22Rv1 (cell line): ENCODE measurements at regions not wholly inside any gene's neighbourhood (a gene's known extent, or its start where the extent isn't known, plus 50 kb on each side); places are given as distances from the start of the nearest gene placed in this dataset.
"Not testable (repeated sequence)": the region's sequence is repeated elsewhere in the genome, so short reads cannot be mapped to it uniquely, and the experiment has no call there.

Source experiments
- H3K27ac ChIP-seq: fragments of 450-650 bp; 2 replicates; pipeline ENCODE4 v1.5.1; 2017
- ZFX ChIP-seq: fragments of 450-650 bp; IDR thresholded peaks from 2 replicates; pipeline ENCODE4 v1.6.1; 2017; ENCODE audit warnings: antibody characterized with exemption, borderline replicate concordance
- TF ChIP-seq, protein P1 (sequence below): fragments of 450-650 bp; IDR thresholded peaks from 2 replicates; pipeline ENCODE4 v1.5.1; 2017; ENCODE audit warnings: mild to moderate bottlenecking

DNA sequence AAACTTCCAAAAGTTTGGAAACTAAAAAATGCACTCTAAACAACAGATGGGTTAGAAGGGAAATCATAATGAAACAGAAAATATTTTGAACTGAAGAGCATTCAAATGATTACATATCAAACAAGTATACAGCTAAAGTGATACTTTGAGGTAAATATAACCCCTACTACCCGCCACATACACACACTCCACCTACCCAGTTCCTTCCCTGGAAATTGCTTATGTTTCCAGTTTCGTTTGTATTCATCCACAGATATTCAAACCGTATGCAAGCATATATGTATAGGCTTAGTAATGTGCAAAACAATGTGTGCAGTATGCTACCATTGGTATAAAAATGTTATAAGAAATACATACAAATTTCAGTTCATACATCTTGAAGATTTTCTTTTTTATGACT lies 95.5 kb downstream of the SMIM20 start:
- TF ChIP-seq, protein P1, sequence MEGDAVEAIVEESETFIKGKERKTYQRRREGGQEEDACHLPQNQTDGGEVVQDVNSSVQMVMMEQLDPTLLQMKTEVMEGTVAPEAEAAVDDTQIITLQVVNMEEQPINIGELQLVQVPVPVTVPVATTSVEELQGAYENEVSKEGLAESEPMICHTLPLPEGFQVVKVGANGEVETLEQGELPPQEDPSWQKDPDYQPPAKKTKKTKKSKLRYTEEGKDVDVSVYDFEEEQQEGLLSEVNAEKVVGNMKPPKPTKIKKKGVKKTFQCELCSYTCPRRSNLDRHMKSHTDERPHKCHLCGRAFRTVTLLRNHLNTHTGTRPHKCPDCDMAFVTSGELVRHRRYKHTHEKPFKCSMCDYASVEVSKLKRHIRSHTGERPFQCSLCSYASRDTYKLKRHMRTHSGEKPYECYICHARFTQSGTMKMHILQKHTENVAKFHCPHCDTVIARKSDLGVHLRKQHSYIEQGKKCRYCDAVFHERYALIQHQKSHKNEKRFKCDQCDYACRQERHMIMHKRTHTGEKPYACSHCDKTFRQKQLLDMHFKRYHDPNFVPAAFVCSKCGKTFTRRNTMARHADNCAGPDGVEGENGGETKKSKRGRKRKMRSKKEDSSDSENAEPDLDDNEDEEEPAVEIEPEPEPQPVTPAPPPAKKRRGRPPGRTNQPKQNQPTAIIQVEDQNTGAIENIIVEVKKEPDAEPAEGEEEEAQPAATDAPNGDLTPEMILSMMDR: no peak
- no peak for TF ChIP-seq ZFX
- H3K27ac ChIP-seq: no peak overlapping the region

DNA sequence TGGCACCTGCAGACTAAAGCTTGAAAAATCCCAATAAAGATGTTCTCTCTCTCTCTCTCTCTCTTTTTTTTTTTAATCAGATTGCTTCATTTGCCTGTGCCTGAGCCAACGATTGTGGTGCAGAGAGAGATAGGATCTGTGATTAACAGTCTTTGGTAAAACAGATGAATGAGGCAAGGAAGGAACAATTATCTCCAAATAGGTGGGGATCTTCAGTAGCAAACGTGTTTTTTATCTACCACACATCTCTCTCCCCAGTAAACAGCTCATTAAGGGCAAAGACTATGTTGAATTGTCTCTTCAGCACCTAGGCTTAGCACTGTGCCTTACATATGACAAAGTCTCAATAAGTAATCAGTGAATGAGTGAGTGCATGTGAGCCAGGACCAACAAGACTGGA lies 96.3 kb downstream of the SMIM20 start:
- no peak for TF ChIP-seq ZFX
- TF ChIP-seq, protein P1: no peak

DNA sequence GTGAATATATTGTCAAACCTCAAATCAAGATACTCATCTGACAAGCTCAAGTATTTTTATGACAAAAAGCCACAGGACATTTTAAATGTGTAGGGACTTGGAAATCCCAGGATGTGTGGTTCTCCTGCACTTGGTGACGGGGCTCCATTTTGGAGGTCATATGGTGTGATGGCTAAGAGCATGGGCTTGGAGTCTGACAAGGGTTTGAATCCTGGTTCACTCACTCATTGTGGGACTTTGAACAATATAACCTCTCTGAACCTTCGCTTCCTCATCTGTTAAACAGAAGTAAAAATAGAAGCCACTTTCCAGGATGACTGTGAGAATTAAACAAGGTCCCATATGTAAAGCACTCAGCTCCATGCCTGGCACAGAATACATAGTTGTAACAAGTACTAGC lies 99.6 kb downstream of the SMIM20 start:
- H3K27ac ChIP-seq: no peak overlapping the region
- TF ChIP-seq, protein P1: no peak
- no peak for TF ChIP-seq ZFX

More for the DNA sequence above, 96.3 kb downstream of the SMIM20 start:
- H3K27ac ChIP-seq: no peak overlapping the region

DNA sequence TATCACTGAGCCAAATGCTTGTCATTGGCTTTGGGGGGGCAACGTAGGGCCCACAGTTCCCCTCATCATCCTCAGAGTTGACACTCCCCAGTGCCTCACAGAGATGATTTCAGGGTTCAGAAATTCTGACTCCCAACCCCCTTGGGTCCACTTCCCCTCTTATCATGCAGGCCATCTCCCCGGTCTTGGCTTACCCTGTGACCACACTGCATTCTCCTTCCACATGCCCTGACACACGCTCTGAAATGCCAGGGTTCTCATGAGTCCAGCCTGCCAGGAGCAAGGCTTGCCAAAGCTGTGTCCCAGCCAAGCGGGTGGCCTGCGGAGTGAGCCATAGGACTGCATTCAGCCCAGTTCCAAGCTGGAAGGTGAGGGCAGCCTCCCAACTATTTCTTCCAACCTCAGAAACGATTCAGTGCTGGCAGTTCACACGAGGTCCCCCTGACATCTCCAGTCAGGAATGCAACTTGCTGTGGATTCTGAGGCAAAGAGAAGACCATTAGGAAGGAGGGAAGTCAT lies 101.2 kb downstream of the SMIM20 start:
- H3K27ac ChIP-seq: no peak overlapping the region
- no peak for TF ChIP-seq ZFX
- TF ChIP-seq, protein P1: no peak

DNA sequence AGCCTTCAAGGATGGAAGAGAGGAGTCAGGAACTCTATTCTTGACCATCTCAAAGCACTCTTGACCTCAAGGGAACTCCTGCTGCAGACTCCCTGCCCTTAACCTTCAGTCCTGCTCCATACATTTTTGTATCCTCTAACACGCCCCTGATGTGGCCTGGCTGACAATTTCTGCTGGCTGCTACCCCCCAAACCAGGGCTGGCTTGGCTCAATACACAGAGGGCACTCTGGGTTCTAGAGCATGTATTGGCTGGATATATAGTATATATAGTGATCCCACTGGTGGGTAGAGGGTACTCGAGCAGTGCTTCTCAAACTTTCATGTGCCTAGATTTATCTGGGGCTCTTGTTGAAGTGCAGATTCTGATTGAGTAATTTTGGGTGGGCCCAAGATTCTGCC lies 101.9 kb downstream of the SMIM20 start:
- H3K27ac ChIP-seq: no peak overlapping the region
- no peak for TF ChIP-seq ZFX

DNA sequence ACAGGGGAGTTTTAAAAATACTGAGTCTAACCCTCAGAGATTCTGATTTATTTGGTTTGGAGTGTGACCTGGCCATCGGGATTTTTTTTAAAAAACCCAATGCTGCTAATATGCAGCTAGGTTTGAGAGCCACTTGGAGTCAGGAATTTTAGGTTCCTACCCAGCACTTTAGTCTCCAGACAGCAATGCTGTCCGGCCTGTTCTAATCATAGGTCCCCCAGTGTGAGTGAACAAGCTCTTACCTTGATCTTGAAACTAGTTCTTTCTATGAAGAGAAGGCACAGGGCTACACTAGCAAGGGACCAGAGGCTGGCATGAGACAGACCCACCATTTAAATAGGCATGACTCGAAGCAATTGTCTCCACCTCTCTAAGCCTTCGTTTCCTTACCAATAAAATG lies 103.5 kb downstream of the SMIM20 start:
- H3K27ac ChIP-seq: no peak overlapping the region
- TF ChIP-seq ZFX: no peak

DNA sequence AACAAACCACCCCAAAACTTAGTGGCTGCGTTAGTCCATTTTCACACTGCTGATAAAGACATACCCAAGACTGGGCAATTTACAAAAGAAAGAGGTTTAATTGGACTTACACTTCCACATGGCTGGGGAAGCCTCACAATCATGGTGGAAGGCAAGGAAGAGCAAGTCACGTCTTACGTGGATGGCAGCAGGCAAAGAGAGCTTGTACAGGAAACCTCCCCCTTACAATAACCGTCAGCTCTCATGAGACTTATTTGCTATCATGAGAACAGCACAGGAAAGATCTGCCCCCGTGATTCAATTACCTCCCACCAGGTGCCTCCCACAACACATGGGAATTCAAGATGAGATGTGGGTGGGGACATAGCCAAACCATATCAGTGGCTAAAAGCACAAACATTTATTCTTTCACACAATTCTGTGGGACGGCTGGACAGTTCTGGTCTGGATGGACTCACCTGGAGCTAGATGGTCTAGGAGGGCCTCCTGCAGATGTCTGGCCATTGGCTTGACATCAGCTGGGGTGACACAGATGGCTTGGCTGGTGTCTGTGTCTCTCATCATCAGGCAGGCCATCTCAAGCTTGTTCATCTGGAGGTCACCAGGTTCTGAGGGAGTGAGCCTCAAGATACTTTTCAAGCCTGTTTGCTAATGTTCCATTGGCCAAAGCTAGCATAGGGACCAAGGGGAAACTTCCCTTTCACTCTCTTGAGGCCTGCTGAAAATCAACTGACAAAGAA lies 104.1 kb downstream of the SMIM20 start:
- H3K27ac ChIP-seq: not testable (repeated sequence)

DNA sequence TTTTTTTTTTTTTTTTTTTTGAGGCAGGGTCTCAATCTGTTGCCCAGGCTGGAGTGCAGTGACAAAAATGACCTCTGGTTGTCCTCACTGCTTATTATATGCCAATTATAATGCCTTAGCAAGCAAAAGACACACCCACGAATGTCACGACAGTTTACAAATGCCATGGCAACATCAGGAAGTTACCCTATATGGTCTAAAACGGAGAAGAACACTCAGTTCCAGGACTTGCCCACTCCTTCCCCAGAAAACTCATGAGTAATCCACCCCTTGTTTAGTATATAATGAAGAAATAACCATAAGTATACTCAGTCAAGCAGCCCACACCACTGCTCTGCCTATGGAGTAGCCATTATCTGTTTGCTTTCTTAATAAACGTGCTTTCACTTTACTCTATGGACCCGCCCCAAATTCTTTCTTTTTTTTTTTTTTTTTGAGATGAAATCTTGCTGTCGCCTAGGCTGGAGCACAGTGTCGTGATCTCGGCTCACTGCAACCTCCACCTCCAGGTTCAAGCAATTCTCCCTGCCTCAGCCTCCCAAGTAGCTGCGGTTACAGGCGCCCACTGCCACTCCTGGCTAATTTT lies 106.2 kb downstream of the SMIM20 start:
- no peak overlapping the region for H3K27ac ChIP-seq
- no peak for TF ChIP-seq ZFX
- TF ChIP-seq, protein P1: no peak

DNA sequence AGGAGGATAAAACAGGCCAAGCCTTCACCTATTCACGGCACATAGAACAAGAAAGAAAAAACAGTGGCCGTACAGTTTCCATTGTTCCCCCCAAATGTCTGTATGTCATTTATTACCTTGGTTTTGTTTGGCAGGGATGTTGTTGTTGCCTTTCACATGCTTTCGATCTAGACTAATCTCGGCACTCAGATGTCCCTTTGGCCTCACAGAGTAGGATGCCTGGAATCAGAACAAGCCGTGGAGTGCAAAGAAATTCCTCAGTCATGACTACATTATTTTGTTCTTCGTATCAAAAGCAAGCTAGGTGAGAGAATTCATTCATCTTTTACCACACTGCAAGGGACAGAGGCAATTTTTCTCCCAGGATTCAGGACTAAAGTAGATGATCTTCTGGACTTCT lies 106.9 kb downstream of the SMIM20 start:
- no peak overlapping the region for H3K27ac ChIP-seq
- TF ChIP-seq, protein P1: no peak
- no peak for TF ChIP-seq ZFX
